ENCODE measurements at regions not wholly inside any gene's neighbourhood (a gene's known extent, or its start where the extent isn't known, plus 50 kb on each side); places are given as distances from the start of the nearest gene placed in this dataset.

- Mint-ChIP-seq H3K9me3 (no peaks in the 10 kb centered on the region), H3K4me1 (peaks cover under 1% of the 10 kb centered on the region in 2 experiments; a peak in 2 of 4 replicates), H3K4me3 (no peak overlapping the region), H3K27ac (no peak overlapping the region), H3K36me3 (ENCODE audit: insufficient read depth in 1 of 3, low read depth in 3 of 3) (no peaks in the 10 kb centered on the region), H3K27me3 (ENCODE audit: low read depth) (no peaks in the 10 kb centered on the region)
- Histone ChIP-seq H3K56ac (ENCODE audit: insufficient read length, low read depth, low read length) (no peak overlapping the region), H3K4me1 (ENCODE audit: insufficient read depth, low read length) (no peaks in the 10 kb centered on the region), H3K23ac (ENCODE audit: insufficient read length, low read depth, low read length) (no peak overlapping the region), H2BK5ac (ENCODE audit: insufficient read length, low read length) (no peak overlapping the region), H3K4ac (ENCODE audit: low read depth, low read length) (no peak overlapping the region), H2BK12ac (ENCODE audit: insufficient read length, low read depth, low read length) (no peak overlapping the region), H3K23me2 (ENCODE audit: insufficient read length, low read depth, low read length, poor library complexity, severe bottlenecking) (no peaks in the 10 kb centered on the region), H3K9ac (ENCODE audit: extremely low read depth, insufficient read length, low read length) (no peak overlapping the region), H3K4me2 (ENCODE audit: insufficient read depth, insufficient read length, low read length) (no peak overlapping the region), H3K18ac (ENCODE audit: insufficient read length, low read depth, low read length) (no peak overlapping the region), H2BK20ac (ENCODE audit: low read depth, low read length, poor library complexity, severe bottlenecking) (no peak overlapping the region), H4K5ac (ENCODE audit: insufficient read length, low read depth, low read length) (no peak overlapping the region), H3T11ph (ENCODE audit: low read length) (no peak overlapping the region), H3K79me1 (ENCODE audit: insufficient read depth, low read depth, low read length, poor library complexity, severe bottlenecking) (no peaks in the 10 kb centered on the region), H2BK120ac (ENCODE audit: low read depth, low read length, poor library complexity, severe bottlenecking) (no peak overlapping the region), H3K27ac (ENCODE audit: insufficient read length, low read depth, low read length) (no peak overlapping the region), H2BK15ac (ENCODE audit: low read depth, low read length) (no peak overlapping the region), H3K27me3 (ENCODE audit: insufficient read depth, low read length) (no peaks in the 10 kb centered on the region), H4K8ac (replicated peaks; ENCODE audit: insufficient read length, low read depth, low read length) (no peak overlapping the region), H2AK5ac (ENCODE audit: insufficient read length, low read length) (no peak overlapping the region), H4K20me1 (ENCODE audit: control insufficient read depth, insufficient read depth, insufficient read length) (no peaks in the 10 kb centered on the region), H2AFZ (ENCODE audit: low read length) (no peak overlapping the region), H3K9me3 (ENCODE audit: control insufficient read depth, low read depth, low read length) (no peaks in the 10 kb centered on the region), H3K79me2 (ENCODE audit: insufficient read depth, low read length) (no peaks in the 10 kb centered on the region), H3K14ac (ENCODE audit: insufficient read depth, low read length) (no peak overlapping the region), H4K91ac (ENCODE audit: insufficient read length, low read depth, low read length) (no peak overlapping the region)
- no peak for TF ChIP-seq CTCF (conservative IDR thresholded peaks at IDR 0.05)
- no CpG with 5 or more reads among the region's 1 CpG for WGBS (ENCODE audit: extremely low coverage, insufficient read length, low lambda C conversion rate)
- DNase-seq = no peak
Observed at GRCh38 chr4:59612235-59612634, 1587.9 kb upstream of the ADGRL3 start.

Measured in H9 (cell line).